Epithelial cell of esophagus (primary cell): ENCODE measurements at regions not wholly inside any gene's neighbourhood (a gene's known extent, or its start where the extent isn't known, plus 50 kb on each side); places are given as distances from the start of the nearest gene placed in this dataset.

Experiments used
- DNase-seq: peaks from one replicate; pipeline ENCODE4 v3.0.0; 2010; ENCODE audit warnings: low read depth
- H3K4me3 ChIP-seq: 2 replicates; pipeline ENCODE4 v1.5.1; 2011; ENCODE audit warnings: mild to moderate bottlenecking, low read length, control low read depth
- TF ChIP-seq, protein P1 (sequence below): IDR thresholded peaks from 2 replicates; pipeline ENCODE4 v1.5.1; 2011; ENCODE audit warnings: low read depth, mild to moderate bottlenecking, low read length, control low read depth, inconsistent platforms; ENCODE audit not compliant: insufficient read depth; ENCODE audit errors: missing control alignments

DNA sequence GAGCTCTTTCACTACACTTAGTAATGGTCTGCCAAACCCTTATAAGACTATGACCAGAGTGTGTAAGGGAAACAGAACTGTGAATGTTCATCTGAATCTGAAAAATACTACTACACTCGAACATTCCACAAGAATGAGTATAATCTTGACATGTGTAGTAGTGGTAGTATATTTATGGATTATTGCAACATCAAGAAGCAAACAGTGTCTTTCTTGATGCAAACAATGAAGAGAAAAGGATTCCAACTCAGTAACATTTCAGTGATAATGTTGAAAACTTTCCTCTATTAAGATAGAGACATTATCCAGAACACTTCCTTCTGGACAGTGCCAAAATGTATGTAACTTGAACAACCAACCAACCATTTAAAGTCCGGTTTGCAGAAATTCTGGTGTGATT, 394.7 kb upstream of the CPEB2 start:
- H3K4me3 ChIP-seq: no peak overlapping the region
- TF ChIP-seq, protein P1, sequence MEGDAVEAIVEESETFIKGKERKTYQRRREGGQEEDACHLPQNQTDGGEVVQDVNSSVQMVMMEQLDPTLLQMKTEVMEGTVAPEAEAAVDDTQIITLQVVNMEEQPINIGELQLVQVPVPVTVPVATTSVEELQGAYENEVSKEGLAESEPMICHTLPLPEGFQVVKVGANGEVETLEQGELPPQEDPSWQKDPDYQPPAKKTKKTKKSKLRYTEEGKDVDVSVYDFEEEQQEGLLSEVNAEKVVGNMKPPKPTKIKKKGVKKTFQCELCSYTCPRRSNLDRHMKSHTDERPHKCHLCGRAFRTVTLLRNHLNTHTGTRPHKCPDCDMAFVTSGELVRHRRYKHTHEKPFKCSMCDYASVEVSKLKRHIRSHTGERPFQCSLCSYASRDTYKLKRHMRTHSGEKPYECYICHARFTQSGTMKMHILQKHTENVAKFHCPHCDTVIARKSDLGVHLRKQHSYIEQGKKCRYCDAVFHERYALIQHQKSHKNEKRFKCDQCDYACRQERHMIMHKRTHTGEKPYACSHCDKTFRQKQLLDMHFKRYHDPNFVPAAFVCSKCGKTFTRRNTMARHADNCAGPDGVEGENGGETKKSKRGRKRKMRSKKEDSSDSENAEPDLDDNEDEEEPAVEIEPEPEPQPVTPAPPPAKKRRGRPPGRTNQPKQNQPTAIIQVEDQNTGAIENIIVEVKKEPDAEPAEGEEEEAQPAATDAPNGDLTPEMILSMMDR: no peak
- DNase-seq: peak; percentile 24

DNA sequence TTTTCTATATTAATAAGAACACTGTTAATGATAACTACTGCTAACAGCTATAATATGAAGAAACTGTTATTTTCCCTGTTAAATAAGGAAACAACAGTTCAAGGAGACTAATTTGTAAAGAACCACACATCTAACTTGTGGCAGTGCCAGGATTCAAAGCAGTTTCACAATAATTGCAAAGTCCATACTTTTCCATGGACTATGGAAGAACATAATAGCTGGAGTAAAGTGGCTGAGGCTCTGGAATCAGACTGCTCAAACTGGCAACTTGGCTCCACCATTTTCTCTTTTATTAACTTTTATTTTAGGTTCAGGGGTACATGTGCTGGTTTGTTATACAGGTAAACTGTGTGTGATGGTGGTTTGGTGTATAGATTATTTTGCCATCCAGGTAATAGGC, 393.7 kb upstream of the CPEB2 start:
- no peak for DNase-seq
- H3K4me3 ChIP-seq: no peak overlapping the region
- TF ChIP-seq, protein P1: no peak

DNA sequence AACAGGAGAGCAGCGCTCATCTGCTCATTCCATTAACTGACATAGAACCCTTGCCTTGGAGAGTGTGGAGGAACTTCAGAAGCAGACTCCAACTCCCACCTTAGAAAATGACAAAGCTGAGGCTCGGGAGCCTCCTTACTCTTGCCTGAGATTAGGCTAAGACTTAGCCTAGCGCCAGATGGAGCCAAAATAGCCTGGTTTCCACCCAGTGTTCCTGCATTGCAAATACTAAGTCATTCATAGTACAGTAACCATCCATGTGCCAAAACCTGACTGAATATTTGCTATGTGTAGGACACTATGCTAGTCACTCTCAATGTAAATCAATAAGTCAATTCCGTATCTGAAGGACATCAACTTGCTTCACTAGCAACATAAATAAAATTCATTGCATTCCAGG, 387.4 kb upstream of the CPEB2 start:
- no peak for DNase-seq
- H3K4me3 ChIP-seq: no peak overlapping the region
- TF ChIP-seq, protein P1: no peak

DNA sequence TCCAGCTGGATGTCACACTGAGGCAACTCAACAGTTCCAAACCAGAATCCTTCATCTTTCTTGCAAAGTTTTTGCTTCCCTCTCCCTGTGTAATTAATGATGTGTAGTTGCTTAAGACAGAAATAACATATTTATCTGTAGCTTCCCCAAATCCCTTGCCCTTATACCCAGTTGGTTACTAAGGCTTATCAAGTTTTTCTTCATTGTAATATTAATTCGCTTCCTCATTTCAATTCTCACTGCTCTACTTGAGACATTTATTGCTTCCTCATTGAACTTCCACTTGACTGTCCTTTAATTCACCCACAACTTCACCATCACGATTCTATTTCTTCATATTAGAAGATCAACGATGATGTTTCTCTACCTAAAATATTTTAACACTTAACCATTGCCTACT, 386.6 kb upstream of the CPEB2 start:
- TF ChIP-seq, protein P1: no peak
- no peak overlapping the region for H3K4me3 ChIP-seq
- DNase-seq: no peak

DNA sequence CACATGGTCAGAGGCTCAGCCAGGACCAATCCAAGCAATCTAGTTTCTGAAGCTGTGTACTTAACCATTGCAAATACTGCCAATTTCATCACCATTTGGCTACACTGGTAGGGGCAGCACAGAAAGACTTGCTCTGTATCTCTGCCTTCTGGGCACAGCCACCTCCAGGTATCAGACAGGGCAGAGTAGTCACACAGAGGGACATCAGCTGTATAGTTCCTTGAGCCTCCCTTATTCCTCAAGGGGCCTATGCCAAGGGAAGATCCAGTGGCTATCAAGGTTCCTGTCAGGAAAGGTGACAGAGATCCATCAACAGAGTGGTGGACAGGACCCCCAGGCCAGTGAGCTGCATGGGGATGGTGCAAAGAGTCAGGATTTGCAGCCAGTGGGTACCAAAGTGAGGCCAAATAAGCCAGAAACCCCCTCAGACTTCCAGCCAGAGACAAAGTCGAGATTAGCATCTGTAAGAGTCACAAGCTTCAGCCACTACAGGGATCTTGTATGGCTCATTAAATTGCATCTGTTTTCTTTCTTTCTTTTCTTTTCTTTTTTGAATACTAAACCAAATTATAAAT, 381.6 kb upstream of the CPEB2 start:
- DNase-seq: no peak
- no peak overlapping the region for H3K4me3 ChIP-seq
- TF ChIP-seq, protein P1: no peak

DNA sequence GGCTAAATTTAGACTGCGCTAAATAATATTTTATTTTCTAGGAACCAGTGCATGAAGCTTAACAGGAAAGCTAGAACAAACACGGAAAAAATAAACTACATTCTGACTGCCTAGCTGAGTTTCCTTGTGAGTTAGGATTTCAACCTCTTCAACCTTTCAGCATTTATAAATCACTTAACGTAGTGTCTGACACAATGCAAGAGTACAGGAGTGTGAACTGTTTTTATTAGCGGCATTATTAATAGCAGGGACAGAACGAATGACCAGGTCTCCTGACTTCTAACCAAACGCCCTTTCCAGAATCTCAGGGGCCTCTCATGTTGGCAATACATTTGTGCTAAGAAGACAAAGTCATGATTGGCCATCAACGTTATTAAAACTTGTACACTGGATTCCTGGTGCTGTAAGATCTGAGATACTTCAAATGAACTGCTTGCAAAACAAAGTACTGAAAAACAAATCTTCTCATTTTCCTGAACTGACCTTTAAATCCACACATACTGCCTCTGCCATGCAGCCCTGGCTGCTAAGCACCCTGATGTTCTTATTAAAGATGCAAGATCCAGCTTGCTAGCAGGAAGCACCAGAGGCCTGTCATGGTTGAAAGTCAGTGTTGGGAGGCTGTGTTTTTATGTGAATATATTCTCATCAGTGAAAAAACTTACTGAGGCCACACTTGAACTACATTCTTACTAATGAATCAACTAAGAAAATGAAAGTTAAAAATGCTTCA, 380.4 kb upstream of the CPEB2 start:
- no peak for DNase-seq

More for the DNA sequence above, 380.4 kb upstream of the CPEB2 start:
- H3K4me3 ChIP-seq: no peak overlapping the region
- TF ChIP-seq, protein P1: no peak
